A549 (cell line): ENCODE measurements at regions not wholly inside any gene's neighbourhood (a gene's known extent, or its start where the extent isn't known, plus 50 kb on each side); places are given as distances from the start of the nearest gene placed in this dataset.

ENCODE experiments used
- CEBPB ChIP-seq, 2 experiments: fragments of >200 bp in 1 of 2; sonication (Bioruptor Twin) in 1 of 2; formaldehyde crosslinking in 1 of 2; IDR thresholded peaks; 2 replicates each; pipeline ENCODE4 v1.6.1; 2012 to 2016
- JUN ChIP-seq, 2 experiments: fragments of >200 bp; sonication (Bioruptor Twin); formaldehyde crosslinking; IDR thresholded peaks; 2 replicates in 1 of 2; 3 replicates in 1 of 2; pipeline ENCODE4 v1.6.1; 2016 to 2017
- JUNB ChIP-seq: fragments of >200 bp; sonication (Bioruptor Twin); formaldehyde crosslinking; IDR thresholded peaks from 2 replicates; pipeline ENCODE4 v1.6.1; 2016
- TF ChIP-seq, protein P1 (sequence below): fragments of >200 bp; sonication (Bioruptor Twin); formaldehyde crosslinking; IDR thresholded peaks from 3 replicates; pipeline ENCODE4 v1.5.1; 2016

DNA sequence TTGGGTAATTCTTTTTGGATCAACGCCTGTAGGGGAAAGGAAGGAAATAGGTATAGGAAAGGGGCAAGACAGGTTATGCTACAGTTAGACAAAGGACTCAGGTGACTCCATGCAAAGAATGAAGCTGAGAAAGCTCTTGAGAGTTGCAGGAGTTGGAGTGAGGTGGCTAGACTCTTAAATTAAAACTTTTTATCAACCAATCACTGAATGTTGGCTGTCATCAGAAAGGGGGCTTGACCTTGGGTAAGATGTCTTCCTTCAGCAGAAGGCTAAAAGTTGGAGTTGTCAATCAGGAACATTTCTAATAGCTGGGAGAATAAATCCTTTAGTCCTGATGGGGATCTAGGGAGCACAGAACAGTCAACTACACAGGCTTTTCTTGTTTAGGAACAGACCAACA, 595.4 kb downstream of the SLC16A7 start:
- TF ChIP-seq, protein P1, sequence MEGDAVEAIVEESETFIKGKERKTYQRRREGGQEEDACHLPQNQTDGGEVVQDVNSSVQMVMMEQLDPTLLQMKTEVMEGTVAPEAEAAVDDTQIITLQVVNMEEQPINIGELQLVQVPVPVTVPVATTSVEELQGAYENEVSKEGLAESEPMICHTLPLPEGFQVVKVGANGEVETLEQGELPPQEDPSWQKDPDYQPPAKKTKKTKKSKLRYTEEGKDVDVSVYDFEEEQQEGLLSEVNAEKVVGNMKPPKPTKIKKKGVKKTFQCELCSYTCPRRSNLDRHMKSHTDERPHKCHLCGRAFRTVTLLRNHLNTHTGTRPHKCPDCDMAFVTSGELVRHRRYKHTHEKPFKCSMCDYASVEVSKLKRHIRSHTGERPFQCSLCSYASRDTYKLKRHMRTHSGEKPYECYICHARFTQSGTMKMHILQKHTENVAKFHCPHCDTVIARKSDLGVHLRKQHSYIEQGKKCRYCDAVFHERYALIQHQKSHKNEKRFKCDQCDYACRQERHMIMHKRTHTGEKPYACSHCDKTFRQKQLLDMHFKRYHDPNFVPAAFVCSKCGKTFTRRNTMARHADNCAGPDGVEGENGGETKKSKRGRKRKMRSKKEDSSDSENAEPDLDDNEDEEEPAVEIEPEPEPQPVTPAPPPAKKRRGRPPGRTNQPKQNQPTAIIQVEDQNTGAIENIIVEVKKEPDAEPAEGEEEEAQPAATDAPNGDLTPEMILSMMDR, result no peak
- TF ChIP-seq JUN (IDR thresholded peaks at IDR 0.05) (no peak), CEBPB (IDR thresholded peaks at IDR 0.05) (no peak), JUNB (no peak)
